K562 (cell line): ENCODE measurements at regions not wholly inside any gene's neighbourhood (a gene's known extent, or its start where the extent isn't known, plus 50 kb on each side); places are given as distances from the start of the nearest gene placed in this dataset.
A peak's percentile ranks its signal among the peaks of the same experiment; 100 is the strongest.

Experiments
- ASH1L ChIP-seq: fragments of 450-650 bp; IDR thresholded peaks from 2 replicates; pipeline ENCODE4 v1.6.1; 2018; ENCODE audit warnings: borderline replicate concordance, mild to moderate bottlenecking, low read depth; ENCODE audit not compliant: partially characterized antibody
- ATF6 ChIP-seq: sonication (generic); formaldehyde crosslinking; IDR thresholded peaks from 2 replicates; pipeline ENCODE4 v1.4.0; 2020; ENCODE audit warnings: mild to moderate bottlenecking, missing genetic modification reagents
- GATAD2B ChIP-seq: fragments of 450-650 bp; IDR thresholded peaks from 2 replicates; pipeline ENCODE4 v1.6.1; 2017; ENCODE audit warnings: mild to moderate bottlenecking, borderline replicate concordance
- HIVEP1 ChIP-seq: fragments of 250-450 bp; sonication (Bioruptor Pico); IDR thresholded peaks from 2 replicates; pipeline ENCODE4 v1.4.0; 2020; ENCODE audit warnings: mild to moderate bottlenecking
- KDM4B ChIP-seq, 2 experiments: fragments of 450-650 bp in 1 of 2; sonication (generic) in 1 of 2; IDR thresholded peaks; 2 replicates each; pipeline ENCODE4 v1.6.1; 2016 to 2017; ENCODE audit warnings: borderline replicate concordance in 2 of 2, antibody characterized with exemption in 1 of 2, low read depth in 1 of 2, mild to moderate bottlenecking in 1 of 2
- MAFK ChIP-seq: IDR thresholded peaks from 2 replicates; pipeline ENCODE4 v1.6.1; 2011; ENCODE audit warnings: low read length, improper control_type of control experiment
- MEF2A ChIP-seq: IDR thresholded peaks from 2 replicates; pipeline ENCODE4 v1.6.1; 2011; ENCODE audit warnings: low read depth, mild to moderate bottlenecking, low read length, moderate library complexity; ENCODE audit not compliant: control insufficient read depth
- MEIS2 ChIP-seq: fragments of 450-650 bp; IDR thresholded peaks from 2 replicates; pipeline ENCODE4 v1.6.1; 2014; ENCODE audit warnings: mild to moderate bottlenecking; ENCODE audit not compliant: partially characterized antibody
- MYC ChIP-seq, 2 experiments: fragments of 250-450 bp in 1 of 2; sonication (Bioruptor Pico) in 1 of 2; IDR thresholded peaks; 2 replicates each; pipeline versions ENCODE4 v1.5.1 to v1.6.1; 2012 to 2021; ENCODE audit warnings: low read depth in 2 of 2, borderline replicate concordance in 1 of 2, improper control_type of control experiment in 1 of 2, low read length in 1 of 2, mild to moderate bottlenecking in 1 of 2, moderate library complexity in 1 of 2
- NR2C2 ChIP-seq, 2 experiments: fragments of 200-800 bp in 1 of 2; sonication (Bioruptor generic) in 1 of 2; sonication (generic) in 1 of 2; formaldehyde crosslinking in 1 of 2; IDR thresholded peaks; 2 replicates each; pipeline versions ENCODE4 v1.6.1 to v1.8.0; 2016 to 2022; ENCODE audit warnings: mild to moderate bottlenecking in 1 of 2, missing compliant biosample characterization in 1 of 2, missing genetic modification characterization in 1 of 2, missing genetic modification reagents in 1 of 2
- NRF1 ChIP-seq, 2 experiments: fragments of 450-650 bp; IDR thresholded peaks in 1 of 2; conservative IDR thresholded peaks in 1 of 2; 2 replicates each; pipeline ENCODE4 v1.6.1; 2014; ENCODE audit warnings: mild to moderate bottlenecking in 2 of 2
- SMARCA4 ChIP-seq: fragments of 450-650 bp; IDR thresholded peaks from 2 replicates; pipeline ENCODE4 v1.6.1; 2016
- SMARCE1 ChIP-seq: fragments of 450-650 bp; IDR thresholded peaks from 2 replicates; pipeline ENCODE4 v1.7.1; 2016; ENCODE audit warnings: mild to moderate bottlenecking
- SNIP1 ChIP-seq: fragments of 450-650 bp; IDR thresholded peaks from 2 replicates; pipeline ENCODE4 v1.7.1; 2017; ENCODE audit warnings: low read depth, mild to moderate bottlenecking
- TAF15 ChIP-seq: fragments of 200-400 bp; formaldehyde crosslinking; IDR thresholded peaks from 2 replicates; pipeline ENCODE4 v1.6.1; 2017; ENCODE audit warnings: mild to moderate bottlenecking, low read depth, low read length, moderate library complexity
- TCFL5 ChIP-seq: fragments of 250-450 bp; sonication (Bioruptor Pico); conservative IDR thresholded peaks from 2 replicates; pipeline ENCODE4 v1.6.1; 2021; ENCODE audit warnings: mild to moderate bottlenecking, moderate library complexity, matching md5 sums
- TEAD4 ChIP-seq, 2 experiments: sonication (generic) in 1 of 2; formaldehyde crosslinking in 1 of 2; IDR thresholded peaks; 2 replicates each; pipeline versions ENCODE4 v1.6.1 to v1.8.0; 2012 to 2022; ENCODE audit warnings: borderline replicate concordance in 1 of 2, inconsistent platforms in 1 of 2, low read length in 1 of 2, mild to moderate bottlenecking in 1 of 2, missing genetic modification reagents in 1 of 2
- ZBTB17 ChIP-seq: fragments of 450-650 bp; formaldehyde crosslinking; IDR thresholded peaks from 2 replicates; pipeline ENCODE4 v1.4.0; 2020; ENCODE audit warnings: mild to moderate bottlenecking
- ZFP36 ChIP-seq: fragments of 150-350 bp; IDR thresholded peaks from 2 replicates; pipeline ENCODE4 v1.6.1; 2018; ENCODE audit warnings: low read length, low read depth; ENCODE audit not compliant: partially characterized antibody
- ZNF175 ChIP-seq: fragments of 200-800 bp; sonication (Bioruptor generic); IDR thresholded peaks from 2 replicates; pipeline ENCODE4 v1.6.1; 2016; ENCODE audit warnings: low read depth, mild to moderate bottlenecking, missing genetic modification characterization, missing compliant biosample characterization
- ZNF311 ChIP-seq: fragments of 250-450 bp; sonication (Bioruptor Pico); IDR thresholded peaks from 2 replicates; pipeline ENCODE4 v1.4.0; 2020; ENCODE audit warnings: mild to moderate bottlenecking, moderate library complexity
- ZNF511 ChIP-seq: sonication (generic); formaldehyde crosslinking; IDR thresholded peaks from 2 replicates; pipeline ENCODE4 v1.8.0; 2022; ENCODE audit warnings: mild to moderate bottlenecking, missing genetic modification reagents
- ZNF76 ChIP-seq: fragments of 250-450 bp; sonication (Bioruptor Pico); IDR thresholded peaks from 2 replicates; pipeline ENCODE4 v1.4.0; 2020; ENCODE audit warnings: mild to moderate bottlenecking, moderate library complexity, borderline replicate concordance
- TF ChIP-seq, protein P1 (sequence below): fragments of 450-650 bp; formaldehyde crosslinking; IDR thresholded peaks from 2 replicates; pipeline ENCODE4 v1.4.0; 2020; ENCODE audit warnings: mild to moderate bottlenecking, moderate library complexity

GRCh38 chr11:95706974-95707387 is 82.6 kb downstream of the FAM76B start (continued):
- no peak for TF ChIP-seq ASH1L
- no peak for TF ChIP-seq NR2C2 (CRISPR knock-in tag; IDR thresholded peaks at IDR 0.05)
- no peak for TF ChIP-seq NR2C2 (tag; IDR thresholded peaks at IDR 0.05)
- TF ChIP-seq ATF6 = no peak
- no peak for TF ChIP-seq ZNF175 (CRISPR knock-in tag)
- no peak; the same call in 1 of the 2 replicates for TF ChIP-seq MAFK
- no peak for TF ChIP-seq HIVEP1
- TF ChIP-seq TCFL5 (CRISPR knock-in tag) = no peak
- no peak for TF ChIP-seq ZNF311
- peak; percentile 76; the same call in 1 of the 2 replicates for TF ChIP-seq SMARCE1
- TF ChIP-seq SMARCA4 = peak; percentile 88
- TF ChIP-seq SNIP1 = no peak
- no peak for TF ChIP-seq ZNF76 (CRISPR knock-in tag)
- TF ChIP-seq MYC (IDR thresholded peaks at IDR 0.05; ENCODE audit: low read depth, low read length) = no peak
- no peak for TF ChIP-seq MYC (CRISPR knock-in tag; IDR thresholded peaks at IDR 0.05; ENCODE audit: borderline replicate concordance, low read depth)
- no peak for TF ChIP-seq MEF2A
- TF ChIP-seq MEIS2 = peak; percentile 28
- TF ChIP-seq NRF1 (conservative IDR thresholded peaks at IDR 0.05 in 1 of 2, IDR thresholded peaks at IDR 0.05 in 1 of 2) = 0 out of 4 replicates have a peak, but pooled peaks of 1 of the 2 experiments have one; percentile 17
- TF ChIP-seq KDM4B (IDR thresholded peaks at IDR 0.05; ENCODE audit: borderline replicate concordance in 2 of 2, low read depth in 1 of 2) = no peak
- TF ChIP-seq, protein P1, sequence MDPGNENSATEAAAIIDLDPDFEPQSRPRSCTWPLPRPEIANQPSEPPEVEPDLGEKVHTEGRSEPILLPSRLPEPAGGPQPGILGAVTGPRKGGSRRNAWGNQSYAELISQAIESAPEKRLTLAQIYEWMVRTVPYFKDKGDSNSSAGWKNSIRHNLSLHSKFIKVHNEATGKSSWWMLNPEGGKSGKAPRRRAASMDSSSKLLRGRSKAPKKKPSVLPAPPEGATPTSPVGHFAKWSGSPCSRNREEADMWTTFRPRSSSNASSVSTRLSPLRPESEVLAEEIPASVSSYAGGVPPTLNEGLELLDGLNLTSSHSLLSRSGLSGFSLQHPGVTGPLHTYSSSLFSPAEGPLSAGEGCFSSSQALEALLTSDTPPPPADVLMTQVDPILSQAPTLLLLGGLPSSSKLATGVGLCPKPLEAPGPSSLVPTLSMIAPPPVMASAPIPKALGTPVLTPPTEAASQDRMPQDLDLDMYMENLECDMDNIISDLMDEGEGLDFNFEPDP = no peak
- no peak for TF ChIP-seq ZBTB17 (CRISPR knock-in tag)
- TF ChIP-seq GATAD2B = no peak
- no peak for TF ChIP-seq ZNF511
- TF ChIP-seq TEAD4 (IDR thresholded peaks at IDR 0.05; ENCODE audit: low read length) = peak; percentile 81
- no peak for TF ChIP-seq TEAD4 (CRISPR knock-in tag; IDR thresholded peaks at IDR 0.05; ENCODE audit: borderline replicate concordance)
- no peak for TF ChIP-seq ZFP36
- no peak for TF ChIP-seq TAF15
